K562 (cell line): ENCODE measurements at regions not wholly inside any gene's neighbourhood (a gene's known extent, or its start where the extent isn't known, plus 50 kb on each side); places are given as distances from the start of the nearest gene placed in this dataset.

Experiments used
- BCLAF1 ChIP-seq, 2 experiments: fragments of 450-650 bp in 1 of 2; IDR thresholded peaks; 2 replicates each; pipeline ENCODE4 v1.6.1; 2011 to 2017; ENCODE audit warnings: low read depth in 2 of 2, antibody characterized with exemption in 1 of 2, borderline replicate concordance in 1 of 2, low read length in 1 of 2, mild to moderate bottlenecking in 1 of 2, mixed read lengths in 1 of 2; ENCODE audit not compliant: control insufficient read depth in 1 of 2
- BRD4 ChIP-seq: fragments of 200-600 bp; sonication (generic); IDR thresholded peaks from 2 replicates; pipeline ENCODE4 v1.6.1; 2017; ENCODE audit warnings: inconsistent platforms
- E2F4 ChIP-seq: sonication (generic); formaldehyde crosslinking; IDR thresholded peaks from 2 replicates; pipeline ENCODE4 v1.8.0; 2022; ENCODE audit warnings: mild to moderate bottlenecking, low read depth, missing genetic modification reagents
- EWSR1 ChIP-seq: fragments of 450-650 bp; IDR thresholded peaks from 2 replicates; pipeline ENCODE4 v1.6.1; 2018; ENCODE audit warnings: borderline replicate concordance, mild to moderate bottlenecking, low read depth, moderate library complexity; ENCODE audit not compliant: partially characterized antibody
- EZH2 ChIP-seq: IDR thresholded peaks from 2 replicates; pipeline ENCODE4 v1.6.1; 2012; ENCODE audit warnings: low read depth, mild to moderate bottlenecking, inconsistent platforms, low read length, borderline replicate concordance
- HDAC2 ChIP-seq: fragments of 450-650 bp; IDR thresholded peaks from 2 replicates; pipeline ENCODE4 v1.6.1; 2016; ENCODE audit warnings: mild to moderate bottlenecking
- REST ChIP-seq, 2 experiments: fragments of 450-650 bp; formaldehyde crosslinking in 1 of 2; IDR thresholded peaks; 2 replicates each; pipeline versions ENCODE4 v1.4.0 to v1.6.1; 2014 to 2020; ENCODE audit warnings: mild to moderate bottlenecking in 2 of 2, borderline replicate concordance in 1 of 2, low read depth in 1 of 2
- TBL1XR1 ChIP-seq, 2 experiments: IDR thresholded peaks; 2 replicates each; pipeline ENCODE4 v1.6.1; 2012; ENCODE audit warnings: improper control_type of control experiment in 2 of 2, low read length in 2 of 2, mild to moderate bottlenecking in 1 of 2
- TCF7 ChIP-seq: sonication (generic); IDR thresholded peaks from 2 replicates; pipeline ENCODE4 v1.6.1; 2016; ENCODE audit warnings: antibody characterized with exemption, borderline replicate concordance

GRCh38 chr15:20280933-20281463 is 260.6 kb downstream of the GOLGA6L6 start (continued):
- TF ChIP-seq BCLAF1 (IDR thresholded peaks at IDR 0.05; ENCODE audit: borderline replicate concordance in 1 of 2, control insufficient read depth in 1 of 2, low read depth in 2 of 2, low read length in 1 of 2), result no peak
- TF ChIP-seq EZH2, result no peak
- no peak for TF ChIP-seq TBL1XR1 (IDR thresholded peaks at IDR 0.05; ENCODE audit: low read length in 2 of 2)
- TF ChIP-seq REST (IDR thresholded peaks at IDR 0.05; ENCODE audit: borderline replicate concordance), result no peak
- no peak for TF ChIP-seq REST (CRISPR knock-in tag; IDR thresholded peaks at IDR 0.05; ENCODE audit: low read depth)
- TF ChIP-seq E2F4 (CRISPR knock-in tag), result no peak
- no peak for TF ChIP-seq EWSR1
- TF ChIP-seq HDAC2, result no peak
- no peak for TF ChIP-seq TCF7
- no peak for TF ChIP-seq BRD4
